Activated T-cell treated with anti-CD3 and anti-CD28 coated beads, Interleukin-2, amount 50 U/mL, for 72 hours (primary cell): ENCODE measurements at regions not wholly inside any gene's neighbourhood (a gene's known extent, or its start where the extent isn't known, plus 50 kb on each side); places are given as distances from the start of the nearest gene placed in this dataset.
"Not testable (repeated sequence)": the region's sequence is repeated elsewhere in the genome, so short reads cannot be mapped to it uniquely, and the experiment has no call there.

Experiments used
- ATAC-seq, 2 donors: fragments of 150-1000 bp; cut with Tn5 transposase; replicated peaks in 1 of 2; 2 replicates each; pipeline ENCODE4 v1.10.0; 2021; ENCODE audit warnings: moderate library complexity in 2 of 2, mild to moderate bottlenecking in 1 of 2
- DNase-seq, 2 donors: peaks; one replicate each; pipeline ENCODE4 v3.0.0; 2021 to 2022; ENCODE audit warnings: mixed read lengths in 1 of 2
- H3K27ac Mint-ChIP-seq: one replicate; pipeline ENCODE4 v1.8.0; 2022; ENCODE audit warnings: mild to moderate bottlenecking, moderate library complexity, mixed read lengths
- H3K27me3 Mint-ChIP-seq: one replicate; pipeline ENCODE4 v1.8.0; 2022; ENCODE audit warnings: low read depth, mixed read lengths
- H3K36me3 Mint-ChIP-seq, 2 donors: one replicate each; pipeline ENCODE4 v1.8.0; 2022; ENCODE audit warnings: mixed read lengths in 2 of 2, mild to moderate bottlenecking in 1 of 2; ENCODE audit not compliant: insufficient read depth in 2 of 2
- H3K4me1 Mint-ChIP-seq: one replicate; pipeline ENCODE4 v1.8.0; 2022; ENCODE audit warnings: low read depth, mixed read lengths
- H3K4me3 Mint-ChIP-seq, 2 donors: one replicate each; pipeline ENCODE4 v1.8.0; 2022; ENCODE audit warnings: mild to moderate bottlenecking in 2 of 2, mixed read lengths in 2 of 2, moderate library complexity in 2 of 2
- H3K9me3 Mint-ChIP-seq, 2 donors: one replicate each; pipeline ENCODE4 v1.8.0; 2022; ENCODE audit warnings: mixed read lengths in 2 of 2

- Mint-ChIP-seq H3K27me3 (peaks cover 5% of the 10 kb centered on the region), H3K4me1 (no peaks in the 10 kb centered on the region), H3K36me3 (no peaks in the 10 kb centered on the region), H3K9me3 (peaks cover 0 to 3% of the 10 kb centered on the region in 2 donors), H3K4me3 (no peak overlapping the region), H3K27ac (no peak overlapping the region)
- no peak for DNase-seq
- no peak for ATAC-seq
Measured at GRCh38 chr2:180873219-180873618, 107.2 kb upstream of the UBE2E3 start.

GRCh38 chr2:180872781-180873180 lies 107.6 kb upstream of the UBE2E3 start:
- not testable (repeated sequence) for H3K27me3 Mint-ChIP-seq, DNase-seq, ATAC-seq, H3K27ac Mint-ChIP-seq, H3K4me1 Mint-ChIP-seq, H3K4me3 Mint-ChIP-seq, H3K9me3 Mint-ChIP-seq, H3K36me3 Mint-ChIP-seq

- no peak overlapping the region for H3K27ac Mint-ChIP-seq
- H3K27me3 Mint-ChIP-seq = peaks cover 5% of the 10 kb centered on the region
- ATAC-seq (no peak), DNase-seq (no peak)
- peaks cover 0 to 3% of the 10 kb centered on the region in 2 donors for H3K9me3 Mint-ChIP-seq
- no peaks in the 10 kb centered on the region for H3K36me3 Mint-ChIP-seq
- H3K4me3 Mint-ChIP-seq = no peak overlapping the region
- H3K4me1 Mint-ChIP-seq = no peaks in the 10 kb centered on the region
Measured at GRCh38 chr2:180872255-180872654, 108.2 kb upstream of the UBE2E3 start.

- Mint-ChIP-seq H3K9me3 (no peaks in the 10 kb centered on the region), H3K27me3 (peaks cover 1% of the 10 kb centered on the region), H3K36me3 (no peaks in the 10 kb centered on the region), H3K27ac (no peak overlapping the region), H3K4me3 (no peak overlapping the region), H3K4me1 (no peaks in the 10 kb centered on the region)
- DNase-seq = no peak
- no peak for ATAC-seq
Measured at GRCh38 chr2:180871649-180872048, 108.8 kb upstream of the UBE2E3 start.

GRCh38 chr2:180849851-180850250 lies 130.6 kb upstream of the UBE2E3 start:
- H3K4me1 Mint-ChIP-seq = no peaks in the 10 kb centered on the region
- H3K36me3 Mint-ChIP-seq = no peaks in the 10 kb centered on the region
- H3K27me3 Mint-ChIP-seq = no peaks in the 10 kb centered on the region
- DNase-seq (no peak), ATAC-seq (no peak)
- no peak overlapping the region for H3K27ac Mint-ChIP-seq
- no peak overlapping the region for H3K4me3 Mint-ChIP-seq
- H3K9me3 Mint-ChIP-seq = no peaks in the 10 kb centered on the region

GRCh38 chr2:180848393-180848792 lies 132.0 kb upstream of the UBE2E3 start:
- DNase-seq = no peak
- Mint-ChIP-seq H3K4me1 (no peaks in the 10 kb centered on the region), H3K27me3 (no peaks in the 10 kb centered on the region), H3K27ac (no peak overlapping the region), H3K9me3 (no peaks in the 10 kb centered on the region), H3K4me3 (no peak overlapping the region), H3K36me3 (no peaks in the 10 kb centered on the region)
- ATAC-seq = no peak

GRCh38 chr2:180846756-180847472 lies 133.5 kb upstream of the UBE2E3 start:
- H3K4me3 Mint-ChIP-seq = no peak overlapping the region
- no peaks in the 10 kb centered on the region for H3K27me3 Mint-ChIP-seq
- H3K27ac Mint-ChIP-seq = no peak overlapping the region
- no peaks in the 10 kb centered on the region for H3K36me3 Mint-ChIP-seq
- H3K9me3 Mint-ChIP-seq = no peaks in the 10 kb centered on the region
- no peaks in the 10 kb centered on the region for H3K4me1 Mint-ChIP-seq
- DNase-seq (no peak), ATAC-seq (no peak)

- no peaks in the 10 kb centered on the region for H3K4me1 Mint-ChIP-seq
- H3K36me3 Mint-ChIP-seq = peaks cover 0 to 3% of the 10 kb centered on the region in 2 donors
- H3K27ac Mint-ChIP-seq = no peak overlapping the region
- no peaks in the 10 kb centered on the region for H3K27me3 Mint-ChIP-seq
- DNase-seq (no peak), ATAC-seq (no peak)
- H3K9me3 Mint-ChIP-seq = no peaks in the 10 kb centered on the region
- no peak overlapping the region for H3K4me3 Mint-ChIP-seq
Measured at GRCh38 chr2:180842461-180842860, 137.9 kb upstream of the UBE2E3 start.

GRCh38 chr2:180840641-180841040 lies 139.8 kb upstream of the UBE2E3 start:
- no peaks in the 10 kb centered on the region for H3K9me3 Mint-ChIP-seq
- H3K4me1 Mint-ChIP-seq = no peaks in the 10 kb centered on the region
- peaks cover 0 to 3% of the 10 kb centered on the region in 2 donors for H3K36me3 Mint-ChIP-seq
- no peak for ATAC-seq
- H3K4me3 Mint-ChIP-seq = no peak overlapping the region
- no peaks in the 10 kb centered on the region for H3K27me3 Mint-ChIP-seq
- H3K27ac Mint-ChIP-seq = no peak overlapping the region
- DNase-seq = no peak

- Mint-ChIP-seq H3K4me3 (no peak overlapping the region), H3K27ac (no peak overlapping the region), H3K9me3 (peaks cover 0 to 1% of the 10 kb centered on the region in 2 donors), H3K27me3 (no peaks in the 10 kb centered on the region), H3K36me3 (no peaks in the 10 kb centered on the region), H3K4me1 (no peaks in the 10 kb centered on the region)
- ATAC-seq (no peak), DNase-seq (no peak)
Measured at GRCh38 chr2:180829836-180830235, 150.6 kb upstream of the UBE2E3 start.

- no peaks in the 10 kb centered on the region for H3K36me3 Mint-ChIP-seq
- no peak for ATAC-seq
- no peaks in the 10 kb centered on the region for H3K27me3 Mint-ChIP-seq
Measured at GRCh38 chr2:180829261-180829660, 151.1 kb upstream of the UBE2E3 start.

GRCh38 chr2:180828756-180829155 lies 151.6 kb upstream of the UBE2E3 start:
- no peaks in the 10 kb centered on the region for H3K27me3 Mint-ChIP-seq
- no peak overlapping the region for H3K27ac Mint-ChIP-seq
- H3K9me3 Mint-ChIP-seq = peaks cover 0 to 1% of the 10 kb centered on the region in 2 donors
- no peak overlapping the region for H3K4me3 Mint-ChIP-seq
- H3K4me1 Mint-ChIP-seq = no peaks in the 10 kb centered on the region
- ATAC-seq (no peak), DNase-seq (no peak)
- H3K36me3 Mint-ChIP-seq = no peaks in the 10 kb centered on the region

More at GRCh38 chr2:180829261-180829660, 151.1 kb upstream of the UBE2E3 start:
- peaks cover 0 to 1% of the 10 kb centered on the region in 2 donors for H3K9me3 Mint-ChIP-seq
- no peak for DNase-seq
- no peak overlapping the region for H3K4me3 Mint-ChIP-seq
- no peak overlapping the region for H3K27ac Mint-ChIP-seq
- H3K4me1 Mint-ChIP-seq = no peaks in the 10 kb centered on the region

GRCh38 chr2:180823546-180824141 lies 156.8 kb upstream of the UBE2E3 start:
- H3K4me1 Mint-ChIP-seq = no peaks in the 10 kb centered on the region
- no peaks in the 10 kb centered on the region for H3K9me3 Mint-ChIP-seq
- no peak for ATAC-seq
- no peaks in the 10 kb centered on the region for H3K36me3 Mint-ChIP-seq
- no peak for DNase-seq
- no peaks in the 10 kb centered on the region for H3K27me3 Mint-ChIP-seq
- H3K4me3 Mint-ChIP-seq = no peak overlapping the region
- no peak overlapping the region for H3K27ac Mint-ChIP-seq

GRCh38 chr2:180819106-180819505 lies 161.3 kb upstream of the UBE2E3 start:
- no peaks in the 10 kb centered on the region for H3K36me3 Mint-ChIP-seq
- ATAC-seq = no peak
- H3K4me3 Mint-ChIP-seq = no peak overlapping the region
- H3K4me1 Mint-ChIP-seq = no peaks in the 10 kb centered on the region
- no peaks in the 10 kb centered on the region for H3K27me3 Mint-ChIP-seq
- no peak overlapping the region for H3K27ac Mint-ChIP-seq
- H3K9me3 Mint-ChIP-seq = peaks cover 5% of the 10 kb centered on the region in 2 donors
- no peak for DNase-seq
